HG02798 (cell line): ENCODE measurements at regions not wholly inside any gene's neighbourhood (a gene's known extent, or its start where the extent isn't known, plus 50 kb on each side); places are given as distances from the start of the nearest gene placed in this dataset.

Experiments
- ATAC-seq: cut with Tn5 transposase; IDR thresholded peaks from one replicate; pipeline ENCODE4 v1.9.1; 2021; ENCODE audit warnings: mild to moderate bottlenecking; ENCODE audit not compliant: unreplicated experiment, poor library complexity

DNA sequence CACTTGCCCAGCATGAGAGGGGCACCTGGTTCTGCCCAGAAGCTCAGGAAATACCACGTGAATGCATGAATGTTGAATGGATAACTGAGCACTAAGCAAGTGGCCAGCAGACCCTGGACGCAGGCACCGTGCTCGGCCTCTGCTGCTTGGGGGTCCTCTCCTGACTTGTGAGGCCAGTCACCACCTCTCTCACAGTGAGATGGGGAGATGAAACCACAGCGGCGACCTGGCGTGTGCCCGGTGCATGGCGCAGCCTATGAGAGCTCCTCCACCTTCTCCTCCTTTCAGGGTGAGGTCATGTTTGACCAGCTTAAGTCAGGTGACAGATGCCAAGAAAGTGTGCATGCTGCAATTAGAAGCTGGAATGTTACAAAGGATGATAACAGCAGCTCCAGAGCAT lies 75.5 kb downstream of the HMX1 start:
- ATAC-seq = no peak

DNA sequence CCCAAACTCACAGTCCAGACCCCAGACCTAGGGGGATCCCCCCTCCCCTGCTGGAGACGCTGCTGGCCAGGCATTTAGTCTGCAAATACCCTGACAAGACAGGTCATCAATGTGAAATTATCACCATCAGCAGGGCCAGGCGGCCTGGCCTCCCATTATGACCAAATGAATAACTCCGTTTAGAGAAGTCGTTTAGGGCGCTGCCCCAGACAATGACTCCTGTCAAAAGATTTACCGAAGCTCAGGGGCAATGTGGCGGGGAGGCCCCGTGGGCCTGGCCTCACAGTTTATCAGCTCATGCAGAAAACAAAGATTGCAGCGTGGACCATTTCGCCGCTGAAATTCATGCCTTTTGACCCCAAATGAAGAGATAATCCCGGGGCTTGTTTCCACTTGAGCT lies 76.5 kb downstream of the HMX1 start:
- ATAC-seq = no peak

DNA sequence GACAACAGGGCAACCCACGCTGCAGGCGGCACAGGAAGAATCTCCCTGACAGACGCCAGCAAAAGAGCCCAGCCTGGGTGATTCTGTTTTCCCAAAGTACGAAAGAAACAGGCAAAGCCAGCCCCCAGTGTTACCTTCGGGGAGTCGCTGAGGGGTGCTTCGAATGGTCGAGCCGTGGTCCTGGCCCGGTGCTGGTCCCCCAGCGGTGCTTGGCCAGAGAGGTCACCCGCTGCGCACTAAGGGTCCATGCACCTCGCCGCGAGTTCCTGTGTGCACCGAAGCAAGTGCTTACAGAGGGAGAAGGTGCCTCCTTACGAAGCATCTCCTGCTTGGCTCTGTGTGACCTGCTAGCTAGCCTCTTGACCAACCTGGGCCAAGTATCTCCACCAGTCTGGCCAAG lies 77.1 kb downstream of the HMX1 start:
- no peak for ATAC-seq

DNA sequence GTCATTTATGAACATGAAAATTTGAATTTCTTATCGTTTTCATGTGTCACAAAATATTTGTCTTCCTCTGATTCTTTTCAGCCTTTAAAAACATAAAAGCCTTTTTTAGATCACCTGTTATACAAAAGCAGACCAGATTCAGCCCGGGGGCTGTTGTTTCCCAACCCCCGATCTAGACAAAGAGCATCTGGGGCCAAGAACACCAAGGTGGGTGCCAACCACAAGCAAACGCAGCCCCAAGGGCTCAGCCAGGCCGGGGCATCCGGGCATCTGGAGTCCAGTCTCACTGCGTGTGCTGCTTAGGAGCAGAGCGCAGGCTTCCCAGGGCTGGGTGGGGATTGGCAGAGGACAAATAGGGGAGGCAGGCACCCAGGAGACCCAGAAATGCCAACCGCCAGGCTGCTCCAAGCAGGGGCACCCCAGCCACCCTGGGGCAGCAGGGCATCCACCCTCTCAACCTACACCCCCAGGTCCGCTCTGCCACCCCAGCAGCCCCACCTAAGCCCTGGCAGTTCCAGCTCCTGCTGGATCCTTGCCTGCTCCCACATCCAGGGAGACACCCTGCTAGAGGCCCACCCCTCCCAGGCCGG lies 78.0 kb downstream of the HMX1 start:
- no peak for ATAC-seq

DNA sequence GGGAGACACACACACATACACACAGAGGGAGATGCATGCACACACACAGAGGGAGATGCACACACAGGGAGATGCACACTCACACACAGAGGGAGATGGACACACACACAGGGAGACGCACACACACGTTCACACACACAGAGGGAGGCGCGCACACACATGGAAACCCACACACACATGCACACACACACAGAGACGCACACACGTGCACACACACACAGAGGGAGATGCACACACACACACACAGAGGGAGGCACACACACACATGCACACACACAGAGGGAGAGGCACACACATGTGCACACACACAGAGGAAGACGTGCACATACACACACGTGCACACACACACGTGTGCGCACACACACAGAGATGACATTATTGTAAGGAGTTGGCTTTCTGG lies 79.1 kb downstream of the HMX1 start:
- no peak for ATAC-seq

DNA sequence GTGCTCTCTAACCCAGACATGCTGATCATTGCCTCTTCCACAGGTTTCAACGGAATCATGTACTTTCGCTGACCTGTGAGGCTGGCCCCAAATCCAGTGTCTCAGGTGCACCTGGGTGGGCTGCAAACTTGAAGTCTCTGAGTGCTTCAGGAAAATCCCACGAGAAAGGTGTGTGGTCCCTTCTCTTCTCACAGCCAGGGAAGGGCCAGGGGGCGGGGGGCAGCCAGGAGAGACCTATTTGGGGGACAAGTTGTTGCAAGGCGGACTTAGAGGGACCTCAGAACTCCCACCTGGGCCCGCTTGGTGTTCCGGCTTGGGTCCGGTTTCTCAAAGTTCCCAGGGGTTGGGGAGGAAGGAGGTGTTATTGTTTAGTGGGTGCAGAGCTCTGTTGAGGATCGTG lies 80.0 kb downstream of the HMX1 start:
- ATAC-seq = no peak

DNA sequence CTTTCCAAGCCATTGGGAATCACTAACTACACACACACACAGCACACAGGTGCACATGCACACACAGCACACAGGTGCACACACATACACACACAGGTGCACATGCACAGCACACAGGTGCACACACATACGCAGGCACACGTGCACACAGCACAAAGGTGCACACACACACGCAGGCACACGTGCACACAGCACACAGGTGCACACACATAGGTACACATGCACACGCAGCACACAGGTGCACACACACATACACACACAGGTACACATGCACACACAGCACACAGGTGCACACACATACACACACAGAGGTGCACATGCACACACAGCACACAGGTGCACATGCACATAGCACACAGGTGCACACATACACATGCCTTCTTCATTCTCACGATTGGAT lies 80.9 kb downstream of the HMX1 start:
- ATAC-seq = no peak

DNA sequence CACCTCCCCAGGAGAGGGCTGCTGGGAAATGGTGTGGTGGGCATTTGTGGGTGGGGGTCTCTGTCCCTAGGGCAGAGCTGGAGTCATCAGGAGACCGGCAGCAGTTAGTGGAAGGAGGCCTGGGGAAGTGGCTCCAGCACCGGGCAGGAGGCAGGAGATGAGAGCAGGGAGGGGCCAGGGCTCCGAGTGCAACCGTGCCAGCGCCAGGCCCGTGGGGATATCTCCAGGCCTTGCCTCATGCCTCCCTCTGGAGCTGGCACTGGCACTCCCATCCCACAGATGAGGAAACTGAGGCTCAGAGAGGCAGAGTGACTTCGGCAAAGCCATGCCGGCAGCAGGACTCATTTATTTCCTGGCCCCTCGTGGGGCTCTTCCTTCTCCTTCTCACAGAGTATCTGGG lies 83.5 kb downstream of the HMX1 start:
- ATAC-seq = no peak

DNA sequence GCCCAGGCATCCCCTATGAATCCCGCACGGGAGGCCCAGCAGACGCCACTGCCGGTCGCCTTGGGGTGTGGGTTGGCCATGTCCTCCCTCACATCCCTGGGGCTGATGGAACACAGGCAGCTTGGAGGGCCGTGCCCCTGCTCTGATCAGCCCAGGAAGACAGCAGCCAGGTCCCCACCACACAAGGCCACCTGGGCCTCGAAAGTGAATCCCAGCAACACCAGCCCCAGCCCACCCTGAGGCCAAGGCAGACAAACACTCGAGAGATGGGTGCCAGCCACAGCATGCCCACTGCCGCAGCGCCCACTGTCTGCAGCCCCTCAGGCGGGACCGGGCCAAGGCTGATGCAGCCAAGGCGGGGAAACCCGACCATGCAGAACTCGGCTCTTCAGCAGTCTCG lies 85.5 kb downstream of the HMX1 start:
- no peak for ATAC-seq

DNA sequence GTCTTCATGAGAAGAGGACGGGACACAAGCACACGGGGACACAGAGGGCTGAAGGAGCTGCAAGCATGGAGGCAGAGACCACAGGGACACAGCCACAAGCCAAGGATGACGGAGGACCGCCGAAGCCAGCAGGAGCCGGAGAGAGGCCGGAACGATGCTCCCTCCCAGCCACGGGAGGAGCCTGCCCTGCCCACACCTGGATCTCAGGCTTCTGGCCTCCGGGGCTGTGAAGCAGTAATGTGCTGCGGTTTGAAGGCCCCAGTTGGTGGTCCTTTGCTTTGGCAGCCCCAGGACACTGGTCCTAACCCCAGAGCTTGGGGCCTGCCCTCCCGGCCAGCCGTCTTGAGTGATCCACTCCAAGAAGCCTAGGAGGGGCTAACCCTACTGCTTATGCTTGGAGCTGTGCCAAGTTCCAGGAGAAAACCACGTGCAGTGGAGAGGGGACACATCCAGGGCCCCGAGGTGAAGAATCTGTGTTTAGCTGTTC lies 85.9 kb downstream of the HMX1 start:
- ATAC-seq = no peak

DNA sequence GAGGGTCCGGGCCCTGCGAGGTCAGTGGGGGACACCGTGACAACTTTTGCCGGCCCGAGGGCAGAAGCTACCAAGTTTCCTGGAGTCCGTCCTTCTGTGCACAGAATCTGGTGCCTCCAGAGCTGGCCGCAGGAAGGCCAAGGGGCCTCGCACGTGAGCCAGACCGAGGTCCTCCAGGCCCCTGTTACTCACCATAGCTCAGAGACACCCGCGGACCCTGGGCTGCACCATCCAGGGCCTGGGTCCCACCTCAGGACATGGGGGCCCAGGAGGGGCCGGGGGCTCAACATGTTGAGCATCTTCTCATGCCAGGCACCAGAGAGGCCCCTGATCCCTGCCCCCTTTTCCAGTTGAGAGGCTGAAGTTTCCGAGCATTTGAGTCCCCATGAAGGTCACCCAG lies 87.9 kb downstream of the HMX1 start:
- no peak for ATAC-seq

DNA sequence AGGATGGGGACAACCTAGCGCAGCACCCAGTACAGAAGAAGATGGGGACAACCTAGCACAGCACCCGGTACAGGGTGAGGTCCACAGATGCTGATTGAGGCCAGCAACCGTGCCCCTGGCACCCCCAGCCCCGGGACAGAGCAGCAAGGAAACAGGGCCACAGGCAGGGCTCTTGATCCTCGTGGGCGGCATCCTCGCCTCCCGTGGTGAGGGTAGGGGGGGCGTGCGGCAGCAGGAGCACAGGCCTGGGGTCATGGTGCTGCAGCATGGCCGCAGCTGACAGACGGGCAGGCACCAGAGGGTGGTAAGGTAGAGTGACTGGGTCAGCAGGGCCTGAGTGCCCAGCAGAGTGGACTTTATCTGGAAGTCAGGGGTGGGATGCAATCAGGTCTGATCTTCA lies 89.5 kb downstream of the HMX1 start:
- no peak for ATAC-seq

DNA sequence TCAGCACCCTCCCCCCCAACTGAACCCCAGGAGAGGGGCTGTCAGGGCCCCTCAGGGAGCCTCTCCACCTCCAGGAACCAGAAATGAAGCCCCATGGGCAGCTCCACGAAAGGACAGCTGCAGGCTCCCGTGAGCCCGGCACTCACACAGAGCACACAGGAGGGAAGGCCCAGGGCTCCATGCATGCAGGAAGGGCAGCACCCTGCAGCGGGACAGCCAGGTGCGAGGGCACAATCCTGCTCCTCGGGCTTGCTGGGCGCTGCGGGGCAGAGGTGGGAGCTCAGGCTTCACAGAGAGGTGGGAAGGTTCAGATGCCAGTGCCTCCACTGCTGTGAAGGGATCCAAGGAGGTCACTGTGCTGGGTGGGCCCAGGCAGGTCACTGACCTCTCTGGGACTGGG lies 90.0 kb downstream of the HMX1 start:
- ATAC-seq = no peak

DNA sequence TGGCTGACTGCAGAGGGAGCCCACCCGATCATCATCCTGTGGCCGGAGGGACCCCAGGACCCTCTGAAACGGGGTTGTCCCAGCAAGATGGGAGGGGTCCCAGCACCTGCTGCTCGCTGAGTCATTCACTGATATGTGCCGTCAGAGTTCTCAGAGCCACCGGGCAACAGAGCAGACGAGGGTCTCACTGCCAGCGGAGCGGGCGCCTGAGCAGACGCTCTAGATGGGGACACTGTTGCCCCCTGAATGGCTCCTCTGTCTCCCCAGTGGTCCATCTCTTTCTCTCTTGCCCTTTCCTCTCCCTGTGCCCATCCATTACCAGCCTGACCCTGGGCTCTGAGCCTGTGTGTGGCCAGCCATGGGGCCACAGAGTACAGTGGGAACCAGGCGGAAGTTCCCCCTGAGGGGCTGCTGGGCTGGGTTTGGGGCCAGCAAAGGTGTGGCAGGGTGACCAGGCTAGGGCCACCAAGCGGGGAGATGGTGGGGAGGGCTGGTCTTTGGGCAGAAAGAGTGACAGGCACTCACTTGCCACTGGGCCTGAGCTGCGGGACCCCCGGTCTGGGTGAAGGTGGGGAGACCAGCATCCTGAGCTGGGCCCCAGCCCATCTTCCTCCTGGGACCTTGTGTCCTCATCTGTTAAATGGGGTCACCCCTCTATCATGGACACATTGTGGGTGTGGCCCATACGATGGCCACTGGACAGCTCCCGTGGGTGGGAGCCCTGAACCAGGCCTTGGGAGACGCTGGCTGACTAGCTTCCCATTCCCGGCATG lies 90.9 kb downstream of the HMX1 start:
- no peak for ATAC-seq

DNA sequence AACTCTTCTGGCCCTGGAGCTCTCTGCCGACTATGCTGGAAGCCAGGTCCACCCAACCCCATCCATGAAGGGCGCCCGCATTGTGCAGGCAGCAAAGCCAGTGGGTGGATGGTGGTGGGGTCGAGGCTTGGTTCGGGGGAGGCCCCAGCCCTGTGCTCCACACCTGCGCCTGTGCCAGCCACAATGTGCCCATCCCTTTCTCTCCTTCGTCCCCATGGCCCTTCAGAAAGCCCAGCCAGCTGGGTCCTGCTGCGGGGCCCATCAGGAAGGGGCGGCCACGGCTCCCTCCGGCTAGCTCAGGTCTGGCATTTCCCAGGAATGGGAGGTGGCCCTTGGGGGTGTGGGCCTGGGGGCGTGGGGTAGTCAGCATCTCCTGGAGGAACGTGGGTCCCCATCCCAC lies 91.6 kb downstream of the HMX1 start:
- ATAC-seq = no peak

DNA sequence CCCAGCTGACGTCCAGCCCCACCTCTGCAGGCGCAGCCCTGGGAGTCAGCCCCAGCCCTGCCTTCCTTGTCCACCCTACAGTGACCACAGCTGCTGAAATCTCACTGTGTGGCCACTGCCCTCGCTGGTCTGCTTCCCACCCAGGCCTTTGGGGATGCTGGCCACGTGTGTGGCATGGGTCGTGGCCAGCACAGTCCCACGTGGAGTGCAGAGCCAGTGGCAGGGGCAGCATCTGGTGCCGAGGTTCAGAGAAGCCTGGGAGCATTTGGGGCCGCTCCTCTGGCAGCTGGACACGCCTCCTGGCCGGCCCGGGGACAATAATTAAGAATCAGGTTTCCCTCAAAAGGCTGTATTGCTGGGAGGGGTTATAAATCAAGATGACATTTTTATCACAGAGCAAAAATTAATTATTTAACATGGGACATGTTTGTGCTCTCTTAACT lies 92.1 kb downstream of the HMX1 start:
- no peak for ATAC-seq

DNA sequence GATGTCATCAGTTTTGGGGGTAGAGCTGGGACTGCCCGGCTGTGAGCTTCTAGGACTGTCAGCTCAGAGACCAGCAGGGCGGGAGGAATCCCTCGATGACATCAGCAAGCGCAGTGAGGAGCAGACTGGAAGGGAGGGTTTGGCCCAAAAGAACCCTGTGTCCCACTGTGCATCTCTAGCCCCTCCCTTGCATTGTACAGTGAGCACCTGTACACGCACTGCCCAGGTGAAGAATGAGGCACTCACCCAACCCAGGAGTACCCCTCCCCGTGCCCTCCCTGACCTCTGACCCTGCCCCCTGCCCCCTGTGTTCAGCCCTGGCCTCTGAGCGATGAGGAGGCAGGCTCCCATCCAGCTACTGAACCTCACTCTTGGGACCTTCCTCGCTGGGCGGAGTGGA lies 92.9 kb downstream of the HMX1 start:
- no peak for ATAC-seq

DNA sequence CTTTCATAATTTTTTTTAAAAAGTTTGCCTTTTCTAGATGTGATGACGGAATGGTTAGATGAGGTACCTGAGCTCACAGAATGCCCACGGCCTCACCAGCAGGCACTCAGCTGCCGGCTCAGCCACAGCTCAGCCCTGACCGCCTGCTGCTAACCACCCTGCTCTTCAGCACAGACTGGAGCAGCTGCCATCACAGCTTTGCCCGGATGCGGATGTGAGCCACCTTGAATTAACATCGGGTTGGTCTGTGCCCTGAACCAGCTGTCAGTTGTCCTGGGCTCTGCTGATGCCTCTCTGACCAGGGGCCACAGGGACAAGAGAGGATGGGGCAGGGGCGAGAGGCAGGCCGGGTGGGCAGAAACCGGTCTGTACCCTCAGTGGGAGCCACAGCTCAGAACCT lies 93.3 kb downstream of the HMX1 start:
- ATAC-seq = no peak

DNA sequence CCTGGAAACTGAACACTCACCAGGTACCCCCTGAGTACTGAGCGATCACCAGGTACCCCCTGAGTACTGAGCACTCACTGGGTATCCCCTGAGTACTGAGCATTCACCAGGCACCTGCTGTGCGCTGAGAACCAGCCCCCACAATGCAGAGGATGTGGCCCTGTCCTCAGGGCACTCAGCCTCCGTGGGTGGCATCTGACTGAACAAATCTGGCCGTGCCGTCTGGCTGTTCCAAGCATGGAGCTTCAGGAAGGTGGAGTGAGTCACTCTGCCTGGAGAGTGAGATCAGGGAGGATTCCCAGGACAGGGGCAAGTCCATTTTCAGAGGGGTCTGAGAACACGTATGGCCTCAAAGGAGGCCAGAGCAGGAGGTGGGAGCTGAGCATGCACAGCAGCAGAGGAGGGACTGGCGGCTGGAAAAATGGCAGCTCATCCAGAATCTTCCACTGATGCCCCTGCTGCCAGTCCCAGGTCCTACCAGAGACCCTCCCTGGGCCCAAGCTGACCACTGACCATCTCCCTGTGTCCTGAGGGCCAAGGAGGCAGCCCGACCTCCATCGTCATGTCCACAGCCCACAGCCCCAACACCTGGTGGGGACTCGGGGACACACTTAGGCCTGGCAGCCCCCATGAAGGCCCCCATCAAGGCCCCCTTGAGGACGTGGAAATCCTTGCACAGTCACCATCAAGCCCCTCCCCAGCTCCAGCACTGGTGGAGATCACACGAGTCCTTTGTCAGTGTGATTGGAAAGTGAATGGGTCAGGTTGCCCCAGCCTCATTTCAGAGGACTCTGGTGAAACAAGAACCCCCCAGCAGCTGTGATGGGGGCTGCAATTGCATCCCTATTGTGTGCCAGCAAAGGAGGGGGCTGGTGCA lies 94.1 kb downstream of the HMX1 start:
- ATAC-seq = no peak

DNA sequence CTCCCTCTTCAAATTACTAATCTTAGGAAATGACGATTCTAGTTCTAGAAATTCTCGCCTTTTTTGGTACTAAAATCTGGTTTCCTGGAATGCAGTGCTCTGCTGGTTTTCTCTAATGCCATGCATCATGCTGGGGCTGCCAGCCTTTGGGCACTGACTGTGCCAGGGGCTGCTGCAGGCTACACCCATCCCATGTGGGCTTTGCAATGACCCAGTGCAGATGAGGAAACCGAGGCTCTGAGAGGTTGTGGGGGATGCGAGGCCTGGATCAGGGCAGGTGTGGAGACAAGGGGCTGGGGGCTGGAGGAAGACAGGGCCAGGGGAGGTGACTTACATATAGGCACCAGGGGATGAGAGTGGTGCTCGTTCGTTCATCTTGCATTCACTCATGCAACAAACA lies 95.3 kb downstream of the HMX1 start:
- no peak for ATAC-seq

DNA sequence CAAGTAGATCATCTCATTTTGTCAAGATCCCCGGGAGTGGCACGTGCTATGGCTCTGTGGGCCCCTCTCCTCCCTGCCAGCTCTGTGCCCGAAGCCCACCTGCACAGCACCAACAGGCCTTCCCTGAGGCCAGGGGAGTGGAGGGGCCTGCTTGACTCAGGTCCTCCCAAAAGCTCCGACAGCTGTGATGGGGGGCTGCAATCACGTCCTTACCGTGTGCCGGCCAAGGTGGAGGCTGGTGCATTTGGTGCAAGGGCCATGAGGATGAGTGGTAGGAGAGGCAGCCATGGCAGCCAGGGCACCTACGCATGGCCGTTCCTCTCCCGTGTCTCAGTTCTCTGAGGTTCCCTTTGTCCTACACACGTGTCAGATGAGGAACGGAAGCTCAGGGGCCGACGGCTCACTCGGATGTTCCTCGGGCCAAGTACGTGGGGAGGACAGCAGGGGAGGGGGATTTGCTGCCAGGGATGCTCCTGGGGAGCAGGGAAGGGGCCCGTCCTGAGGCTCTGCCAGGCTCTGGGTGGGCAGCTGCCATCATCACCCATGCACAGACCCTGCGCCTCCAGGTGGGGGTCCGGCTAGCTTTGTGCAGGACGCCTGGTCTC lies 95.8 kb downstream of the HMX1 start:
- ATAC-seq = no peak
